HepG2 (cell line): ENCODE measurements at regions not wholly inside any gene's neighbourhood (a gene's known extent, or its start where the extent isn't known, plus 50 kb on each side); places are given as distances from the start of the nearest gene placed in this dataset.

Experiments
- ATAC-seq: fragments of 200-7000 bp; cut with Tn5 transposase; 3 replicates; pipeline ENCODE4 v1.9.1; 2020; ENCODE audit warnings: mild to moderate bottlenecking, moderate library complexity
- BruUV-seq: library from RNA; stranded (reverse); fragments of 400-500 nt; replicated peaks from 2 replicates; lab custom pipeline; 2021; lab: Mats Ljungman, UMichigan
- CTCF ChIA-PET: fragments of 300-600 bp; formaldehyde crosslinking; extraction: SDS; loops from one replicate; lab custom pipeline; 2021; ENCODE audit warnings: low total read pairs, inconsistent platforms, low intra/inter-chr PET ratio; lab: Yijun Ruan, JAX
- POLR2A ChIA-PET: fragments of 350-600 bp; sonication (Branson Sonifier 250); formaldehyde crosslinking; loops from one replicate; lab custom pipeline; 2020; ENCODE audit warnings: antibody characterized with exemption, inconsistent platforms; lab: Yijun Ruan, JAX
- DNase-seq: peaks from one replicate; pipeline ENCODE4 v3.0.0-alpha.2; 2015; ENCODE audit warnings: low spot score
- FAIRE-seq: peaks from 3 replicates; lab custom pipeline; 2011; peaks lifted over from hg19 to GRCh38; lab: Jason Lieb, UNC
- H2AFZ ChIP-seq: one replicate; pipeline ENCODE4 v1.6.1; 2011; ENCODE audit warnings: low read length, inconsistent platforms
- H3K27ac ChIP-seq: fragments of 300-600 bp; 3 replicates; pipeline ENCODE4 v1.8.0; 2011; ENCODE audit warnings: mixed run types, mild to moderate bottlenecking, mixed read lengths, low read length, inconsistent platforms; ENCODE audit not compliant: insufficient read depth; ENCODE audit errors: extremely low read length
- H3K27me3 ChIP-seq, 2 experiments: fragments of 200-600 bp in 1 of 2; 2 replicates in 1 of 2; 3 replicates in 1 of 2; pipeline versions ENCODE4 v1.6.0 to v1.8.0; 2011; ENCODE audit warnings: low read length in 2 of 2, mild to moderate bottlenecking in 2 of 2, moderate library complexity in 2 of 2, inconsistent platforms in 1 of 2; ENCODE audit not compliant: insufficient read depth in 2 of 2, control insufficient read depth in 1 of 2
- H3K36me3 ChIP-seq, 2 experiments: fragments of 200-600 bp in 1 of 2; replicated peaks in 1 of 2; 2 replicates in 1 of 2; 3 replicates in 1 of 2; pipeline versions ENCODE4 v1.5.1 to v1.8.0; 2011; ENCODE audit warnings: low read length in 2 of 2, inconsistent platforms in 1 of 2; ENCODE audit not compliant: insufficient read depth in 2 of 2, control insufficient read depth in 1 of 2
- H3K4me1 ChIP-seq: 2 replicates; pipeline ENCODE4 v1.5.1; 2012; ENCODE audit warnings: low read length, inconsistent platforms; ENCODE audit not compliant: insufficient read depth
- H3K4me2 ChIP-seq: 2 replicates; pipeline ENCODE4 v1.6.0; 2011; ENCODE audit warnings: low read depth, low read length, inconsistent platforms
- H3K4me3 ChIP-seq, 3 experiments: fragments of 200-600 bp in 1 of 3; sonication (generic), shearing (Covaris generic) in 1 of 3; replicated peaks in 1 of 3; 2 replicates each; pipeline ENCODE4 v1.5.1; 2011 to 2016; ENCODE audit warnings: low read length in 3 of 3, inconsistent platforms in 2 of 3, low read depth in 2 of 3, mild to moderate bottlenecking in 2 of 3, control low read depth in 1 of 3, mixed read lengths in 1 of 3; ENCODE audit not compliant: insufficient read depth in 1 of 3
- H3K79me2 ChIP-seq: one replicate; pipeline ENCODE4 v1.6.1; 2011; ENCODE audit warnings: low read length, inconsistent platforms; ENCODE audit not compliant: insufficient read depth
- H3K9ac ChIP-seq: 2 replicates; pipeline ENCODE4 v1.6.0; 2011; ENCODE audit warnings: mild to moderate bottlenecking, low read depth, low read length, inconsistent platforms; ENCODE audit not compliant: insufficient read depth
- H3K9me3 ChIP-seq: 2 replicates; pipeline ENCODE4 v1.5.1; 2012; ENCODE audit warnings: mild to moderate bottlenecking, low read length
- H4K20me1 ChIP-seq: 2 replicates; pipeline ENCODE4 v1.6.0; 2011; ENCODE audit warnings: inconsistent platforms, mild to moderate bottlenecking, low read length, moderate library complexity; ENCODE audit not compliant: insufficient read depth
- KDM1A ChIP-seq: IDR thresholded peaks from 2 replicates; pipeline ENCODE4 v1.6.1; 2016; ENCODE audit warnings: missing compliant biosample characterization
- MAFF ChIP-seq: IDR thresholded peaks from 2 replicates; pipeline ENCODE4 v1.6.1; 2011; ENCODE audit warnings: low read depth, low read length, improper control_type of control experiment
- MAFK ChIP-seq, 2 experiments: IDR thresholded peaks in 1 of 2; conservative IDR thresholded peaks in 1 of 2; 2 replicates each; pipeline ENCODE4 v1.6.1; 2011; ENCODE audit warnings: improper control_type of control experiment in 2 of 2, low read length in 2 of 2
- REL ChIP-seq: sonication (generic); formaldehyde crosslinking; conservative IDR thresholded peaks from 2 replicates; pipeline ENCODE4 v1.8.0; 2022; ENCODE audit warnings: mild to moderate bottlenecking, missing genetic modification reagents, moderate library complexity
- ZSCAN30 ChIP-seq: sonication (generic); formaldehyde crosslinking; IDR thresholded peaks from 2 replicates; pipeline ENCODE4 v1.5.0; 2020; ENCODE audit warnings: mild to moderate bottlenecking, missing genetic modification reagents
- WGBS: methylation state at CpG from one replicate; pipeline ENCODE4 v1.1.6; 2017; ENCODE audit warnings: low lambda C conversion rate; 5-methylcytosine and 5-hydroxymethylcytosine counted together
- in situ Hi-C: cut with HindIII; loops from 2 replicates; pipeline ENCODE4 v1.10.0; 2017; ENCODE audit warnings: low pct_unique_long_range_greater_than_20kb; ENCODE audit not compliant: extremely low pct_ligation_motif_present
- intact Hi-C: fragments of 100-400 bp; cut with micrococcal nuclease; formaldehyde crosslinking; loops from one replicate; pipeline ENCODE4 v1.10.0; 2022; ENCODE audit not compliant: unreplicated experiment
- TF ChIP-seq, protein P1 (sequence below): sonication (generic); formaldehyde crosslinking; IDR thresholded peaks from 2 replicates; pipeline ENCODE4 v1.5.0; 2020; ENCODE audit warnings: mild to moderate bottlenecking, low read depth, missing genetic modification reagents, borderline replicate concordance
- TF ChIP-seq, protein P2 (sequence below): IDR thresholded peaks from 2 replicates; pipeline ENCODE4 v1.6.1; 2016; ENCODE audit warnings: low read depth, control low read depth

DNA sequence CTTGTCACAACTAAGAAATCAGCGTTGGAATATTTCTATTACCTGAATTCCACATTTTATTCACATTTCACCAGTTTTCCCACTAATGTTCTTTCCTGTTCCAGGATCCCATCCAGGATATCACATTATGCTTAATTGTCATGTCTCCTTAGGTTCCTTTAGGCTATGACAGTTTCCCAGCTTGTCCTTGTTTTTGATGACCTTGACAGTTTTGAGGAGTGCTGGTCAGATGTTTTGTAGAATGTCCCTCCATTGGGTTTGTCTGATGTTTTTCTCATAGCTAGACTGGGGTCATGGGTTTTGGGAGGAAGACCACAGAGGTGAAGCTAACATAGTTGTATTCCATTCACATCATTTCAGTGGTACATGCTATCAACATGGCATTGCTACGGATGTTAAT is 80.8 kb upstream of the HEPHL1 start:
- CTCF ChIA-PET, result no interaction called here
- no peak for ATAC-seq

DNA sequence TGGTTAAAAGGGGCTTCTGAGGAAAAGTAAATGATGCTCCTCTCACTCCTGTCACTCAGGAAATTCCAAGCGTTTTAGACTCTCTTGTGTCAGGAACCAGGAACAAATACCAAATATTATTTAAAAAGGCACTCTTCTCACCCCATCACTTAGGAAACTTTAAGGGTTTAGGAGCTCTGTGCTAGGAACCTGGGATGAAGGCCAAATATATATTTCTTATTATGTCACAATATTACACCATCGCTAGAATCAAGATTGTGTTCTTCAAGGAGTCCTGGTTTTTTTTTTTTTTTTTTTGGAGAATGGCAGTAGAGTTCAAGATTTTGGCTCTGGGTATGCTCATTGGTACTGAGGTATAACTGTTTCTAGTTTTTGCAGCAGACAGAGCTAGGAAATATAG is 79.0 kb upstream of the HEPHL1 start:
- no peak overlapping the region for H3K27ac ChIP-seq
- TF ChIP-seq REL (CRISPR knock-in tag), result no peak
- TF ChIP-seq, all 625 proteins: peak for 0
- H3K9ac ChIP-seq, result no peak overlapping the region
- WGBS, result 0% methylated on average over 2 of the region's 2 CpGs
- BruUV-seq, result no TSS peak
- H3K4me2 ChIP-seq, result no peak overlapping the region
- H3K9me3 ChIP-seq, result no peaks in the 10 kb centered on the region
- H4K20me1 ChIP-seq, result no peaks in the 10 kb centered on the region
- DNase-seq, result no peak
- no peak overlapping the region for H3K4me3 ChIP-seq
- no peak overlapping the region for H2AFZ ChIP-seq
- H3K27me3 ChIP-seq, result no peaks in the 10 kb centered on the region; a peak in 1 of 5 replicates
- CTCF ChIA-PET, result no interaction called here
- H3K4me1 ChIP-seq, result no peaks in the 10 kb centered on the region
- no peak for ATAC-seq
- no peaks in the 10 kb centered on the region for H3K36me3 ChIP-seq
- intact Hi-C loops (no loop called here), in situ Hi-C loops (no loop called here)
- FAIRE-seq, result no peak
- H3K79me2 ChIP-seq, result no peaks in the 10 kb centered on the region
- POLR2A ChIA-PET, result no interaction called here

More for the DNA sequence above, 80.8 kb upstream of the HEPHL1 start:
- TF ChIP-seq KDM1A (no peak), MAFF (peak; percentile 81), MAFK (conservative IDR thresholded peaks at IDR 0.05 in 1 of 2, IDR thresholded peaks at IDR 0.05 in 1 of 2; ENCODE audit: low read length in 2 of 2) (peak; percentile 81 to 87), ZSCAN30 (no peak)
- TF ChIP-seq, protein P1, sequence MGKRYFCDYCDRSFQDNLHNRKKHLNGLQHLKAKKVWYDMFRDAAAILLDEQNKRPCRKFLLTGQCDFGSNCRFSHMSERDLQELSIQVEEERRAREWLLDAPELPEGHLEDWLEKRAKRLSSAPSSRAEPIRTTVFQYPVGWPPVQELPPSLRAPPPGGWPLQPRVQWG, result no peak
- TF ChIP-seq, protein P2, sequence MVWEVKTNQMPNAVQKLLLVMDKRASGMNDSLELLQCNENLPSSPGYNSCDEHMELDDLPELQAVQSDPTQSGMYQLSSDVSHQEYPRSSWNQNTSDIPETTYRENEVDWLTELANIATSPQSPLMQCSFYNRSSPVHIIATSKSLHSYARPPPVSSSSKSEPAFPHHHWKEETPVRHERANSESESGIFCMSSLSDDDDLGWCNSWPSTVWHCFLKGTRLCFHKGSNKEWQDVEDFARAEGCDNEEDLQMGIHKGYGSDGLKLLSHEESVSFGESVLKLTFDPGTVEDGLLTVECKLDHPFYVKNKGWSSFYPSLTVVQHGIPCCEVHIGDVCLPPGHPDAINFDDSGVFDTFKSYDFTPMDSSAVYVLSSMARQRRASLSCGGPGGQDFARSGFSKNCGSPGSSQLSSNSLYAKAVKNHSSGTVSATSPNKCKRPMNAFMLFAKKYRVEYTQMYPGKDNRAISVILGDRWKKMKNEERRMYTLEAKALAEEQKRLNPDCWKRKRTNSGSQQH (CRISPR knock-in tag), result no peak
- TF ChIP-seq, all 625 proteins: peak for 2
- H3K36me3 ChIP-seq, result no peaks in the 10 kb centered on the region
- no peak overlapping the region for H3K9ac ChIP-seq
- no peaks in the 10 kb centered on the region for H3K79me2 ChIP-seq
- WGBS, result 23% methylated on average over 2 of the region's 2 CpGs
- no peaks in the 10 kb centered on the region for H4K20me1 ChIP-seq
- FAIRE-seq (no peak), DNase-seq (no peak)
- POLR2A ChIA-PET, result no interaction called here
- BruUV-seq, result no TSS peak
- H3K4me3 ChIP-seq, result no peak overlapping the region
- H3K4me2 ChIP-seq, result no peak overlapping the region
- in situ Hi-C loops (no loop called here), intact Hi-C loops (no loop called here)
- no peaks in the 10 kb centered on the region for H3K4me1 ChIP-seq
- H3K27ac ChIP-seq, result no peak overlapping the region
- H3K27me3 ChIP-seq, result no peaks in the 10 kb centered on the region; a peak in 1 of 5 replicates
- H3K9me3 ChIP-seq, result no peaks in the 10 kb centered on the region
- H2AFZ ChIP-seq, result no peak overlapping the region
